ENCODE measurements at regions not wholly inside any gene's neighbourhood (a gene's known extent, or its start where the extent isn't known, plus 50 kb on each side); places are given as distances from the start of the nearest gene placed in this dataset.

DNA sequence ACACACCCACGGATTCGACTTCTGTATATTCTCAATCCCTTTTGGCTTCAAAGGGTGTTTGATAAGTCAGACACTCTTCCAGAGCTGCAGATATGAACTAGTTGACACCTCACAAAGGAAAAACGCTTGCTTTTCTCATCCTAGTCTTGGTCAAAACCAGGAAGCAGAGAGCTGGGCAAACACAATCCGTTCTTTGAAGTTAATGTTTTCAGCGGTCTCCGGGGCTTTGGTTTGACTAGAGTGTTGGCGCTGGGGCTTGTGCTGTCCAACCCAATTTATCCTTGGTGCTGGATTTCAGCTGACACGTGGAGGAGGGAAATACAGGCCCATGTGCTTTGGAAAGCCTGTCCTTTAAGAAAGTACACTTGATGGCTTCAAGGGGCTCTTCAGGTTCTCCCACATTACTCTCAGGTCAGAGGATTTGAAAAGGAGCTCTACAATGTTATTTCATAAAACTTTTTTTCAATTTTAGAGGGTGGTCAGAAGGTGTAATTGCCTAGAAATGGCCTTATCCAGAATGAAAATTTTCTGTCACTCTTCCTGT lies 985.8 kb downstream of the VRK1 start:
- H3K9me3 ChIP-seq (ENCODE audit: low read length) = no peaks in the 10 kb centered on the region
- no peak overlapping the region for H3K27ac ChIP-seq (ENCODE audit: low read length)
- no peak overlapping the region for H3K4me2 ChIP-seq (ENCODE audit: low read length)
- H3K9me2 ChIP-seq (ENCODE audit: insufficient read depth, low read length) = no peaks in the 10 kb centered on the region
- no peak overlapping the region for H3K4me3 ChIP-seq (ENCODE audit: low read length)
- H3F3A ChIP-seq (ENCODE audit: insufficient read depth, low read length, poor library complexity, severe bottlenecking) = no peaks in the 10 kb centered on the region
- H3K79me2 ChIP-seq (replicated peaks; ENCODE audit: insufficient read depth, low read length) = no peaks in the 10 kb centered on the region
- TF ChIP-seq, protein P1, sequence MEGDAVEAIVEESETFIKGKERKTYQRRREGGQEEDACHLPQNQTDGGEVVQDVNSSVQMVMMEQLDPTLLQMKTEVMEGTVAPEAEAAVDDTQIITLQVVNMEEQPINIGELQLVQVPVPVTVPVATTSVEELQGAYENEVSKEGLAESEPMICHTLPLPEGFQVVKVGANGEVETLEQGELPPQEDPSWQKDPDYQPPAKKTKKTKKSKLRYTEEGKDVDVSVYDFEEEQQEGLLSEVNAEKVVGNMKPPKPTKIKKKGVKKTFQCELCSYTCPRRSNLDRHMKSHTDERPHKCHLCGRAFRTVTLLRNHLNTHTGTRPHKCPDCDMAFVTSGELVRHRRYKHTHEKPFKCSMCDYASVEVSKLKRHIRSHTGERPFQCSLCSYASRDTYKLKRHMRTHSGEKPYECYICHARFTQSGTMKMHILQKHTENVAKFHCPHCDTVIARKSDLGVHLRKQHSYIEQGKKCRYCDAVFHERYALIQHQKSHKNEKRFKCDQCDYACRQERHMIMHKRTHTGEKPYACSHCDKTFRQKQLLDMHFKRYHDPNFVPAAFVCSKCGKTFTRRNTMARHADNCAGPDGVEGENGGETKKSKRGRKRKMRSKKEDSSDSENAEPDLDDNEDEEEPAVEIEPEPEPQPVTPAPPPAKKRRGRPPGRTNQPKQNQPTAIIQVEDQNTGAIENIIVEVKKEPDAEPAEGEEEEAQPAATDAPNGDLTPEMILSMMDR (IDR thresholded peaks at IDR 0.05; ENCODE audit: poor library complexity, severe bottlenecking) = no peak
- no peak for TF ChIP-seq SMC3 (conservative IDR thresholded peaks at IDR 0.05; ENCODE audit: poor library complexity)
- TF ChIP-seq TAF1 (IDR thresholded peaks at IDR 0.05; ENCODE audit: low read depth) = no peak
- no peak for TF ChIP-seq EZH2 (IDR thresholded peaks at IDR 0.05; ENCODE audit: borderline replicate concordance, insufficient read depth, low read length, poor library complexity, severe bottlenecking)
- TF ChIP-seq EP300 (conservative IDR thresholded peaks at IDR 0.05; ENCODE audit: poor library complexity, severe bottlenecking) = no peak
- no peak for TF ChIP-seq MXI1 (conservative IDR thresholded peaks at IDR 0.05; ENCODE audit: poor library complexity, severe bottlenecking)
- TF ChIP-seq RAD21 (conservative IDR thresholded peaks at IDR 0.05) = no peak
- TF ChIP-seq, protein P2, sequence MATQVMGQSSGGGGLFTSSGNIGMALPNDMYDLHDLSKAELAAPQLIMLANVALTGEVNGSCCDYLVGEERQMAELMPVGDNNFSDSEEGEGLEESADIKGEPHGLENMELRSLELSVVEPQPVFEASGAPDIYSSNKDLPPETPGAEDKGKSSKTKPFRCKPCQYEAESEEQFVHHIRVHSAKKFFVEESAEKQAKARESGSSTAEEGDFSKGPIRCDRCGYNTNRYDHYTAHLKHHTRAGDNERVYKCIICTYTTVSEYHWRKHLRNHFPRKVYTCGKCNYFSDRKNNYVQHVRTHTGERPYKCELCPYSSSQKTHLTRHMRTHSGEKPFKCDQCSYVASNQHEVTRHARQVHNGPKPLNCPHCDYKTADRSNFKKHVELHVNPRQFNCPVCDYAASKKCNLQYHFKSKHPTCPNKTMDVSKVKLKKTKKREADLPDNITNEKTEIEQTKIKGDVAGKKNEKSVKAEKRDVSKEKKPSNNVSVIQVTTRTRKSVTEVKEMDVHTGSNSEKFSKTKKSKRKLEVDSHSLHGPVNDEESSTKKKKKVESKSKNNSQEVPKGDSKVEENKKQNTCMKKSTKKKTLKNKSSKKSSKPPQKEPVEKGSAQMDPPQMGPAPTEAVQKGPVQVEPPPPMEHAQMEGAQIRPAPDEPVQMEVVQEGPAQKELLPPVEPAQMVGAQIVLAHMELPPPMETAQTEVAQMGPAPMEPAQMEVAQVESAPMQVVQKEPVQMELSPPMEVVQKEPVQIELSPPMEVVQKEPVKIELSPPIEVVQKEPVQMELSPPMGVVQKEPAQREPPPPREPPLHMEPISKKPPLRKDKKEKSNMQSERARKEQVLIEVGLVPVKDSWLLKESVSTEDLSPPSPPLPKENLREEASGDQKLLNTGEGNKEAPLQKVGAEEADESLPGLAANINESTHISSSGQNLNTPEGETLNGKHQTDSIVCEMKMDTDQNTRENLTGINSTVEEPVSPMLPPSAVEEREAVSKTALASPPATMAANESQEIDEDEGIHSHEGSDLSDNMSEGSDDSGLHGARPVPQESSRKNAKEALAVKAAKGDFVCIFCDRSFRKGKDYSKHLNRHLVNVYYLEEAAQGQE (IDR thresholded peaks at IDR 0.05; ENCODE audit: borderline replicate concordance) = no peak
- no peak for TF ChIP-seq POLR2AphosphoS5 (IDR thresholded peaks at IDR 0.05)
- H3K27me3 ChIP-seq (ENCODE audit: insufficient read depth, low read depth, low read length) = no peaks in the 10 kb centered on the region
- H2AFZ ChIP-seq (ENCODE audit: low read depth, low read length) = no peak overlapping the region
- H3K9ac ChIP-seq (ENCODE audit: low read length) = no peak overlapping the region
- no peaks in the 10 kb centered on the region for H3K36me3 ChIP-seq (ENCODE audit: insufficient read depth, low read length)
- H4K20me1 ChIP-seq (ENCODE audit: insufficient read depth) = no peaks in the 10 kb centered on the region

DNA sequence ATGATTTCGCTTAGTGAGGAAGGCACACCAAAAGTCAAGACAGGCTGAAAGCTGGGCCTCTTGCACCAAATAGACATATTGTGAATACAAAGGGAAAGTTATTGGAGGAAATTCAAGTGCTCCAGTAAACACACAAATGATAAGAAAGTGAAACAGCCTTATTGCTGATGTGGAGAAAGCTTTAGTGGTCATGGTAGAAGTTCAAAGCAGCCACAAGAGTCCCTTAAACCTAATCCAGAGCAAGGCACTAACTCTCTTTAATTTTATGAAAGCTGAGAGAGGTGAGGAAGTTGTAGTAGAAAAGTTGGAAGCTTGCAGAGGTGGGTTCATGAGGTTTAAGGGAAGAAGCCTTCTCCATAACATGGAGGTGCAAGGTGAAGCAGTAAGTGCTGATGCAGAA lies 988.3 kb downstream of the VRK1 start:
- Histone ChIP-seq H3K9me3 (ENCODE audit: low read length) (no peaks in the 10 kb centered on the region), H3F3A (ENCODE audit: insufficient read depth, low read length, poor library complexity, severe bottlenecking) (no peaks in the 10 kb centered on the region), H3K36me3 (ENCODE audit: insufficient read depth, low read length) (no peaks in the 10 kb centered on the region), H2AFZ (ENCODE audit: low read depth, low read length) (no peak overlapping the region), H3K9me2 (ENCODE audit: insufficient read depth, low read length) (no peaks in the 10 kb centered on the region), H3K4me2 (ENCODE audit: low read length) (no peak overlapping the region), H3K4me3 (ENCODE audit: low read length) (no peak overlapping the region), H3K27ac (ENCODE audit: low read length) (no peak overlapping the region), H3K27me3 (ENCODE audit: insufficient read depth, low read depth, low read length) (peaks cover 3% of the 10 kb centered on the region), H3K9ac (ENCODE audit: low read length) (no peak overlapping the region), H3K79me2 (replicated peaks; ENCODE audit: insufficient read depth, low read length) (no peaks in the 10 kb centered on the region), H4K20me1 (ENCODE audit: insufficient read depth) (no peaks in the 10 kb centered on the region)
- TF ChIP-seq MXI1 (conservative IDR thresholded peaks at IDR 0.05; ENCODE audit: poor library complexity, severe bottlenecking) = no peak
- no peak for TF ChIP-seq SMC3 (conservative IDR thresholded peaks at IDR 0.05; ENCODE audit: poor library complexity)

Measured in neural cell (in vitro differentiated cells).